Stimulated activated CD4-positive, alpha-beta T cell treated with anti-CD3 and anti-CD28 coated beads, Interleukin-12 subunit alpha, Interleukin-12 subunit beta, amount 100 ng/mL, for 48 hours (primary cell): ENCODE measurements at regions not wholly inside any gene's neighbourhood (a gene's known extent, or its start where the extent isn't known, plus 50 kb on each side); places are given as distances from the start of the nearest gene placed in this dataset.

Source experiments
- DNase-seq, 3 donors: peaks; one replicate each; pipeline ENCODE4 v3.0.0-alpha.2; 2020; ENCODE audit warnings: low read depth in 2 of 3, low spot score in 1 of 3

GRCh38 chr10:3432081-3432825 lies 259.7 kb upstream of the PITRM1 start:
- no peak for DNase-seq

- no peak for DNase-seq
These were observed 257.9 kb upstream of the PITRM1 start for GRCh38 chr10:3430501-3430900.

GRCh38 chr10:3429676-3430075 lies 257.1 kb upstream of the PITRM1 start:
- no peak for DNase-seq

- no peak for DNase-seq
These were observed 256.2 kb upstream of the PITRM1 start for GRCh38 chr10:3428826-3429225.

- DNase-seq, result no peak
These were observed 255.4 kb upstream of the PITRM1 start for GRCh38 chr10:3427950-3428354.

- DNase-seq, result no peak
These were observed 254.8 kb upstream of the PITRM1 start for GRCh38 chr10:3427347-3427746.

GRCh38 chr10:3426190-3426845 lies 253.7 kb upstream of the PITRM1 start:
- DNase-seq, result no peak

- DNase-seq, result no peak
These were observed 253.1 kb upstream of the PITRM1 start for GRCh38 chr10:3425716-3426115.

GRCh38 chr10:3425261-3425660 lies 252.7 kb upstream of the PITRM1 start:
- DNase-seq, result no peak

- no peak for DNase-seq
These were observed 251.7 kb upstream of the PITRM1 start for GRCh38 chr10:3424111-3424851.

- DNase-seq, result no peak
These were observed 250.8 kb upstream of the PITRM1 start for GRCh38 chr10:3423384-3423783.

- no peak for DNase-seq
These were observed 249.7 kb upstream of the PITRM1 start for GRCh38 chr10:3422282-3422681.

GRCh38 chr10:3421537-3422257 lies 249.1 kb upstream of the PITRM1 start:
- DNase-seq, result no peak

- no peak for DNase-seq
These were observed 248.2 kb upstream of the PITRM1 start for GRCh38 chr10:3420527-3421469.

GRCh38 chr10:3419719-3420495 lies 247.3 kb upstream of the PITRM1 start:
- DNase-seq, result no peak

- no peak for DNase-seq
These were observed 246.3 kb upstream of the PITRM1 start for GRCh38 chr10:3418926-3419325.

GRCh38 chr10:3418041-3418754 lies 245.6 kb upstream of the PITRM1 start:
- DNase-seq, result no peak

GRCh38 chr10:3417096-3417495 lies 244.5 kb upstream of the PITRM1 start:
- DNase-seq, result no peak
